ENCODE measurements at regions not wholly inside any gene's neighbourhood (a gene's known extent, or its start where the extent isn't known, plus 50 kb on each side); places are given as distances from the start of the nearest gene placed in this dataset.

DNA sequence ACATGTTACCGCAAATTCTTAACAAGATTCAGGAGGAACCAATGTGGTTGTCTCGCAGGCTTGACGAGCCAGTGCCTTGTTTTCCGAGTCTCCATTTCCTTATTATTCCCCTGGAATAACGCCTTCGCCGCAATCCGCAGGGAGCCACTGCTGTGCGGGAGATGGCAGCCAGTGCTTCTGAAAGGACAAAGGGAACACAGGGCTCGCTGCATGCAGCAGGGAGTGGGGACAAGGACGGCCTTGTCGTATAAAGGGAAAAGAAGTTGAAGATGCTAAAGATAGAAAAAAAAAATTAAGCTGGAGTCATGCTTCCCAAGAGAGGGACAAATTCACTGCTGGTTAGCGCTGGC lies 221.4 kb downstream of the NDUFA10 start:
- H3K4me3 ChIP-seq = no peak overlapping the region
- H3K36me3 ChIP-seq = no peaks in the 10 kb centered on the region
- no peak overlapping the region for H3K27ac ChIP-seq
- TF ChIP-seq, protein P1, sequence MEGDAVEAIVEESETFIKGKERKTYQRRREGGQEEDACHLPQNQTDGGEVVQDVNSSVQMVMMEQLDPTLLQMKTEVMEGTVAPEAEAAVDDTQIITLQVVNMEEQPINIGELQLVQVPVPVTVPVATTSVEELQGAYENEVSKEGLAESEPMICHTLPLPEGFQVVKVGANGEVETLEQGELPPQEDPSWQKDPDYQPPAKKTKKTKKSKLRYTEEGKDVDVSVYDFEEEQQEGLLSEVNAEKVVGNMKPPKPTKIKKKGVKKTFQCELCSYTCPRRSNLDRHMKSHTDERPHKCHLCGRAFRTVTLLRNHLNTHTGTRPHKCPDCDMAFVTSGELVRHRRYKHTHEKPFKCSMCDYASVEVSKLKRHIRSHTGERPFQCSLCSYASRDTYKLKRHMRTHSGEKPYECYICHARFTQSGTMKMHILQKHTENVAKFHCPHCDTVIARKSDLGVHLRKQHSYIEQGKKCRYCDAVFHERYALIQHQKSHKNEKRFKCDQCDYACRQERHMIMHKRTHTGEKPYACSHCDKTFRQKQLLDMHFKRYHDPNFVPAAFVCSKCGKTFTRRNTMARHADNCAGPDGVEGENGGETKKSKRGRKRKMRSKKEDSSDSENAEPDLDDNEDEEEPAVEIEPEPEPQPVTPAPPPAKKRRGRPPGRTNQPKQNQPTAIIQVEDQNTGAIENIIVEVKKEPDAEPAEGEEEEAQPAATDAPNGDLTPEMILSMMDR (IDR thresholded peaks at IDR 0.05) = no peak
- TF ChIP-seq POLR2A (IDR thresholded peaks at IDR 0.05) = no peak
- WGBS, 4 donors = 70 to 77% (median 73%) methylated on average over 13 of the region's 13 CpGs
- H3K9me3 ChIP-seq = no peaks in the 10 kb centered on the region
- intact Hi-C loops (cut with DNase I) = no loop called here
- ATAC-seq (no peak), DNase-seq (no peak)
- peaks cover 0 to 32% (median 0%) of the 10 kb centered on the region in 9 donors for H3K27me3 ChIP-seq
- no peaks in the 10 kb centered on the region for H3K4me1 ChIP-seq

DNA sequence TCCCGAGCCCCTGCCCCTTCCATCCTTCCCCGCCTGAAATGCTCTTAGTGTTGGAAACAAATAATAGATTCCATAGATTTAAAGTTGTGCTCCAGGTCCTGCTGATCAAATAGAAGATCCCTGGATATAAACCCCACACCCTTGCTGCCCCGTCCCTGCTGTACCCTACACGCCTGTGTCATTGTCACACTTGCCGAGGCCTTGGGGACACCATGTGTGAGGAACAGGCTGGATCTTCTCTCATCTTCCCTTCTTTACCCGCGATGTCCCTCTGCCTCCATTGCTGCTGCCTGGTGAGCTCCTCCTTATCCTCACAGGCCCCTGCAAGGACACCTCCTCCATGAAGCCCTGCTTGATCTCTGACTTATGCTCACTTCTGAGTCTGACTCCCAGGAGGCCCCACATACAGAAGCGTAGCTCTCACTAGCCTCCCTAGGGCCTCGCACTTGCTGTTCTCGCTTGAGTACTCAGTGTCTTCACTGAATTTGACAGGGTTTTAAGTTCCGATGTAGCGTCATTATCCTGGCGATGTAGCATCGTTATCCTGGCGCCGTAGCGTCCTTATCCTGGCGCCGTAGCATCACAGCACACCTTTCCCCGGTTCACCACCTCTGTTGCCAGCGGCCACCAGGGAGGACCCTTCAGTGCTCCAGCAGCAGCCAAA lies 221.9 kb downstream of the NDUFA10 start:
- TF ChIP-seq POLR2A (IDR thresholded peaks at IDR 0.05) = no peak
- TF ChIP-seq, protein P1 (IDR thresholded peaks at IDR 0.05) = no peak
- intact Hi-C loops (cut with DNase I) = no loop called here
- Histone ChIP-seq H3K4me3 (no peak overlapping the region), H3K27me3 (peaks cover 0 to 32% (median 0%) of the 10 kb centered on the region in 9 donors), H3K36me3 (no peaks in the 10 kb centered on the region), H3K4me1 (no peaks in the 10 kb centered on the region), H3K27ac (no peak overlapping the region), H3K9me3 (no peaks in the 10 kb centered on the region)
- DNase-seq = peak in 1 of 5 donors; percentile 2
- no peak for ATAC-seq
- 93 to 95% (median 94%) methylated on average over 21 of the region's 21 CpGs for WGBS, 4 donors

DNA sequence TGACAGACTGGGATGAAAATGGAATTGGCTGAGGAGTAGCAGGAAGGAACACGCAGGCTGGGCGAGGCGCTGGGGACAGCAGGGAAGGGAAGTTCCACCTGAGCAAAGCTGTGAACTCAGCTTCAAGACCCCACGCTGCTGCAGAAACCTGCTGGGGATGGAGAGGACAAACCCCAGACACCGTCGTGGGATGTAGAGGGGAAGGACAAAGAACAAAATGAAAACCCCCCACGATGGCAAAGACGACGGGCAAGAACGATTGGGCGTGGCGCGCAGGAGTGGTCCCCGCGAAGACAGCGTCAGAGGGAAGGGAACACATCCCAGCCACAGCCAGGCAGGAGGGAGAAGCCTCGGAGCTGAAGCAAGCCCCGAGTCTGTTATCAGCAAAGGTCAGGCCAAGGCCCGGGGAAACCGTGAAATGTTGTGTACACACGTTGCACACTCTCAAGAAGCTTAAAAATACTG lies 222.9 kb downstream of the NDUFA10 start:
- intact Hi-C loops (cut with DNase I) = no loop called here
- TF ChIP-seq, protein P1 (IDR thresholded peaks at IDR 0.05) = no peak
- TF ChIP-seq POLR2A (IDR thresholded peaks at IDR 0.05) = no peak
- ATAC-seq (no peak), DNase-seq (peak in 1 of 5 donors; percentile 11)
- H3K4me3 ChIP-seq = no peak overlapping the region
- no peaks in the 10 kb centered on the region for H3K9me3 ChIP-seq
- H3K4me1 ChIP-seq = no peaks in the 10 kb centered on the region
- no peak overlapping the region for H3K27ac ChIP-seq
- WGBS, 4 donors = 45 to 59% (median 50%) methylated on average over 21 of the region's 21 CpGs
- H3K36me3 ChIP-seq = no peaks in the 10 kb centered on the region
- peaks cover 0 to 27% (median 0%) of the 10 kb centered on the region in 9 donors for H3K27me3 ChIP-seq

DNA sequence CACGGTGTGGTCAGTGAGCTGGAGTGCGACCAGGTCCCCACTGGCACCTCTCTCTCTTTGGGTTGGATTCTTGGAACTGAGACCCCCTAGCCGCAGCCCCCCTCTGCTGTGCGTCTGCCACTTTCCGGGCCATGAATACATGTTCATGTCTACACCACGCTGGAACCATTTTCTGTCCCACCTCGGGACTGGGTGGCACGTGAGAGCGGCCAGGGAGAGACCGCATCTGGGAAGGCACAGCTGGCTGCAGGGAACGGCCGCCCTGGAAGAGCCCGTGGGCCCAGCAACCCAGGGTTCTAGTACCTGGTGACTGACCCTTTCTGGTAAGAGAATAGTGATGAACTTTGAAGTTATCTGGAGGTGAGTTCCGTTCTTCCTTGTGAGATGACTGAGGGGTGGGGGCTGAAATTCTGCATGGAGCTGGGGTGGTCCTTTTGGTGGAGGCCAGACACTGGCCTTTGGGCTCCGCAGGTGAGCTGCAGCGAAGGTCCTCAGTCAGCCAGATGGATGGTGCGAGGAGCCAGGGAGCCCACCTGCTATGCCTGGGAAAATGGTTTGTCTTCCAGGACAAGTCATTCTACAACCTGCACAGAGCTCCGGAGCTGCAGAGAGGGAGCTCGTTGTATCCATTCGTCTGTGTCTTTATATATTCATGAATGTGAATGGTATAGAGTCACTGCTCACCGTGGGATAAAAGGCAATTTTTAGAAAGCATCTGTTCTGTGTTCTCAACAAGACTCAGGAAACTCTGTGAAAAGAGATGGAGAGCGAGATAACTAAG lies 223.5 kb downstream of the NDUFA10 start:
- intact Hi-C loops (cut with DNase I) = no loop called here
- TF ChIP-seq, protein P1 (IDR thresholded peaks at IDR 0.05) = no peak
- TF ChIP-seq POLR2A (IDR thresholded peaks at IDR 0.05) = no peak
- no peak overlapping the region for H3K27ac ChIP-seq
- no peak overlapping the region for H3K4me3 ChIP-seq
- H3K4me1 ChIP-seq = no peaks in the 10 kb centered on the region
- H3K36me3 ChIP-seq = no peaks in the 10 kb centered on the region
- WGBS, 4 donors = 72 to 86% (median 79%) methylated on average over 20 to 22 of the region's 22 CpGs
- no peaks in the 10 kb centered on the region for H3K9me3 ChIP-seq
- DNase-seq (peak in 1 of 5 donors; percentile 10), ATAC-seq (no peak)
- H3K27me3 ChIP-seq = peaks cover 0 to 25% (median 0%) of the 10 kb centered on the region in 9 donors
